GM18519 (cell line): ENCODE measurements at regions not wholly inside any gene's neighbourhood (a gene's known extent, or its start where the extent isn't known, plus 50 kb on each side); places are given as distances from the start of the nearest gene placed in this dataset.

Source experiments
- ATAC-seq: cut with Tn5 transposase; IDR thresholded peaks from one replicate; pipeline ENCODE4 v1.9.1; 2021; ENCODE audit warnings: mild to moderate bottlenecking, moderate library complexity; ENCODE audit not compliant: unreplicated experiment, low FRiP score

DNA sequence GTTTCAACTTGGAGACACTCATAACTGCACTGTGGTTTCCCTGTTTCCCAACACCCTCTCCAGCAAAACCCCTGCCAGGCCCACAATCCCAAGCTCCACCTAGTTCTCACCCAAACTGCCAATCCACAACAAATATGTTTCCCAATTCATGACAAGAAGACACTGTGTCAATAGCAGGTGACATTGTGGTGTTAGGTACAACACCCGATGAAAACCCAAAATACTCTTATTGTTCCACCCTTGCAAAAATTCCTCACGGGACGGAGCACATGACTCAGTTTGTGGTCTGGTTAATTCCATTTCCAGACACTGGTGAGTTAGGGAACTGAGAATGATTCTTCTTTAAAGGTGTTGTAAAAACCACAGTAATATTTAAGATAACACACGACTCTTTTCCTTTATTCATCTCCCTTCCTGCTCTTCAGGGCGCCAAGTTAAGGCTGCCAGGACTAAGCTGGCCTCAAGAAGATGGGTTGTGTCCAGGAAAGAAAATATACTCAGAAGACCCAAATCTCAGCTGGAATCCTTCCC, 735.5 kb downstream of the MED13L start:
- ATAC-seq = no peak

DNA sequence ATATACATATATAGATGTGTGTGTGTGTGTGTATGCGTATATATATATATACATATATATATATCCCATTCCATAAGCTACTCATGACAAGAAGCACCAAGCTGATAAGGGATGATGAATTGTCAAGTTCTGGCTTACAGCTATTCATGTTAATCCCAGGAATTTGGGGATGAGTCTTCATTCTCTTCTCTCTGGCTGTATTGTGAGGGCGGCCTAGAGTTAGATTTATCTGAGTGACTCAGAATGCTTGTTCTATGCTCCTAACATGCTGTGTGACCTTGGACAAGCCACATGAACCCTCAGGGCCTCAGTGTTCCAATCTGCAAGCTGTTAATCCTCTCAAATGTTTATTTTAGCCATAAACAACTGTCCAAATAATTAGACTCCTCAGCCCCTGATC, 749.0 kb downstream of the MED13L start:
- ATAC-seq = no peak

DNA sequence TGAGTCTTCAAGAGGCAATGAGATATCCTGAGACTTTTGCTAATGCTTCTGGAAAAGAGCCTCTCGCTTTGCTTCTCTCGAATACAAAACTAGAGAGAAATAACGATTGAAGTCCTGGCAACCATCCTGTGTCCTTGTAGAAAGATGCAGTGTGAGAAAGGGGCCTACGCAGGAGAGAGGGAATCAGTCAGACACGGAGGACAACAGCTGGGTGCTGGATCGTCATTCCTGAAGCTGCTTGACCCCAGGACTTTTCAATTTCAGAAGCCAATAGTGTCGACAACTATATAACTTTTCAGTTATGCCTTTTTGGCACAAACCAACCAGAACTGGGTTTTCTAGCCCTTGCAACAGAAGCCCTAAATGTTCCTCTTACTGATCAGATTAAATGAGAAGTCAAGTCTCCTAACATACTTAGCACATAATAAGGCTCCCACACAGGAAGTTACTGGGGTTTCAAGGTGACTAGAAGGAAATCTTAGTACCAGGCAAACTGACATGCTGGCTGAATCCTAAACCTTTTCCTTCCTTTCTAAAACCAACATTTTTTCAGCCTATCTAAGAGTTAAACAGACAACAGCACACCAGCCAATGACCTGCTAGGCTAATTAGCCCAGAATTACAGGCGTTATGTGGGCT, 755.6 kb downstream of the MED13L start:
- no peak for ATAC-seq

DNA sequence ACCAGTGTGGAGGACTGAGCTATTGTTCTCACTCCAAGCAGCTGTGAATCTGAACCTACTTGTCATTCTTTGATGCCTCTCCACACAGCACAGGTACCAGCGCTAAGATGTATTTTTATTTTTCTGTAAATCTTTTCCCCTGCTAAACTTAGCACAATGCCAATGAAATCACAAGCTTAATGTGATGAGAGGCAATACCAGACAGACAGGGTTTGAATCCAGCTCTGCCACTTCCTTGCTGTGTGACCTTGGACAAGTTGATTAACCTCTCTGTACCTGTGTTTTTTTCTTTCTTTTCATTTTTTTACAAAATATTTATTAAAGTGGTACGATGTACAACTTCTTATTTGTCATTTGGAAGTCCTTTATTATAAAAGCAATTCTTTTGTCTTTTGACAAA, 757.6 kb downstream of the MED13L start:
- no peak for ATAC-seq

DNA sequence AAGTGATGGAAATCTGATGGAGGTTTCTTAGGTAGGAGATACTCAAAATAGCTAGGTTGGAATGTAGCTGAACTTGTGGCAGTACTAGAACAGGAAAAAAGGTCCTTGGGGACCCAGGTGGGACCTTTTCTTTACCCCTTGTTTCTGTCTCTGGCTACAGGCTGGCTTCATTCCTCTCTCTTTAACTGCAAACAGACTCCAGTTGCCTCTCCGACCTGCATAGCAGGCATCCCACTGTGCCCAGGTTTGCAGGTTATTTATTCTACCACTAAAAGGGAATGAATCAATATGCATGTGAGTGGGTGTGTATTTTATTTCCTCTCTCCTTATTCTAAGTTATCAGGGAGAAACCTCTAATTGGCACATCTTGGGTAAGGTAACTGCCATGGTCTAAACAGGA, 758.1 kb downstream of the MED13L start:
- no peak for ATAC-seq

DNA sequence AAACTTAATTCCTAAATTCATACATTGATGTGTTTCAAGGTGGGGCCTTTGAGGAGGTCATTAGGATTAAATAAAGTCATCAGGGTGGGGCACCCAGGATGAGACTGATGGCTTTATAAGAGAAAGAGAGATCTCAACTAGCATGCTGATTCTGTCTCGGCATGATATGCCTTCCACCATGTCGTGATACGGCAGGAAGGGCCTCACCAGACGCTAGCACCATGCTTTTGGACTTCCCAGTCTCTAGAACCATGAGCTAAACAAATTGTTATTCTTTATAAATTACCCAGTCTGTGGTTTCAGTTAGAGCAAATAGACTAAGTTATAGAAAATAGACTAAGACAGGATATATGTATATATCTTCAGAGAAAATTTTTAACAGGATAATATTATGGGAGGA, 759.6 kb downstream of the MED13L start:
- ATAC-seq = no peak

DNA sequence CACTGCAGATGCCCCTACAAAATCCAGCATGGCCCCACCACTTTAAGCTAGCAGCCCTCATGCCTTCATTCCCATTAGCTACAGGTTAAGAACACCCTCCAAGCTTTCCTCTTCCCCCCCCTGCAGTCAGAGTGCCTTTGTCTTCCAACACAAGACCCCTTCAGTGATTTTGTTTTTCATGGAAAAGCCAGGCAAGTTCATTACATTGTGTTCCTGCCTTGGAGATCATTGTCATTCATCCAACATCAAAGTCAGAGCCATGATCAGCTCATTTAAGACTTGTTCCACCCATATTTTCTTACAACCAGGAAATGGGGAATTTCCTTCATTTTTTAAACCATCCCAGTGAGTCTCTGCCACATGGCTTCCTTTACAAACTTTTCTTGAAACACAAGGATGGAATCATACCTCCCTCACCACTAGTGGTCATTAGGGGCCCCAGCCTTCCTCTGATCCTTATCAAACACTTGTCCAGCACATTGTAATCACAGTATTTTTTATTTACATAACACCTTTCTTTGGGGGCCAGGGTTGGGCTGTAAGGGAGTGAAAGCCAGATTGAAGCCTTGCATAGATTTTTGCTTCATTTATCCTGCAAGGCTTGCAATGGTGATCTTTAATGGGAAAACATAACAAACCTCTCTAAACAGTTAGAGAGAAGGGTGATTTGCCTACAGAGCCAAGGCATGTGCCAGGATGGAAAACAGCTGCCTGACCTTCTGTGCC, 765.3 kb downstream of the MED13L start:
- no peak for ATAC-seq

DNA sequence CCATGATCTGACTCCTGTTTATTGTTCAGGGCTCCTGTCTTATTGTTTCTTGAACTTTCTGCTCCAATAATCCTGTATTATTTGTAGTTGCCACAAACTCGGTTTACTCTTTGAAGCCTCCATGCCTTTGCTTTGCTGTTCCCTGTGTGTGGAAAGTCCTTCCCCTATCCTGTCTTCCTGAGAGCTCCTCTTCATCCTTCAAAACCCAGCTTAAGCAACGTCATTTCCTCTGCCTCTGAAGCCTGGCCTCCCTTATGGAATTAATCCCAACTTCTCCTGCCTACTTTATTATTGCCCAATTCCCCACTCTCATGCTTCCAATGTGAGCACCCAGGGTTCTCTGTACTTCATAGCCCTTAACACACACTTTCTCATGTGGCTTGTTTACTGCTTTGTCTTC, 766.2 kb downstream of the MED13L start:
- no peak for ATAC-seq

DNA sequence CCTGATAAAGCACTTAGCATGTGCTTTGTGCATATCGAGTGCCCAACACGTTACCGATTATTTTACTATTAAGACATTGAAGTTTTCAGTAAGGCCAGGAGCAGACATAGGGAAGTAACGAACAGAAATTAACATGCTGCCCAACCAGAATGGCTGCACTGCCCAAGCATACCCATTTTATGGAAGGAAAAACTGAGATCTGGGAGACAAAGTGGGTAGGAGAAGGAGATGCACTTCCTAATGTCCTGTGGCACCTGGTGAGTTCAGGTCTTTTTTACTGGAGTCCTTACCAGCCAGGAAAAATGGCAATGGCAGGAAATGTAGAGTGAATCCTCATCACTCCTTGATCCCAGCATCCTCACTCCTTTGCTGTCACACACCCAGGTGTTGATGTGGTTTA, 768.5 kb downstream of the MED13L start:
- no peak for ATAC-seq

DNA sequence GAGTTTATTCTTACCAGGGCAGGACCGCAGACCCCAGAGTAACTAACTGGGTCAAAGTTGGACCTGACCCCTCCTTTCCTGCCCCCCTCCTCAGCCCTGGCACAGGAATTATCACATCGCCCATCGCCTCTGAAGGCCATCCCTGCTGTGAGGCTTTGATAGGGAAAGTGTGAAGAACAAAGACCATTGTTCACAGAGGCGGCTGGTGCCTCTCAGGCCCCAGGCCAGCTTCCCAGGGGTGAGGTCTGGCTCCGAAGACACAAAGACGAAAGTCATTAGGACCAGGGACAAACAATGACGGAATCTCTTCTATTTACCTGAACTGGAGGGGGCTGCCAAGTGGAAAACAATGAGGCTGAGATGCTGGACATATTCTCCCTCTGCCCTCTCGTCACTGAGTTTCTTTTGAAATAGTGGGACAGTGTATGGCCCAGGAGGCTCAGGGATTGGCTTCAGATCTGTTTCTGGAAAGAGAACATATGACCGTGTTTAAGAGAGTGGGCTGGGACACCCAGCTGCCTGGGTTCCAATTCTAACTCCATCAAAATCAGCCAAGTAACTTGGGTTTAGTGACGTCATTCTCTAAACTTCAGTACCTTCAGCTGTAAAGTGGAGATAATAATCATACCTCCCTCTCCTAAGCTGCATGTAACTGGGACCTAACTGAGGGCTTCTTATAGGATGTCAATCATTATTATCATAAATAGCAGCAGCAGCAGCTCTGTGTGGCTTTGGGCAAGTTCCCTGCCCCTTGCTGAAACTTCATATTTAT, 769.4 kb downstream of the MED13L start:
- no peak for ATAC-seq

DNA sequence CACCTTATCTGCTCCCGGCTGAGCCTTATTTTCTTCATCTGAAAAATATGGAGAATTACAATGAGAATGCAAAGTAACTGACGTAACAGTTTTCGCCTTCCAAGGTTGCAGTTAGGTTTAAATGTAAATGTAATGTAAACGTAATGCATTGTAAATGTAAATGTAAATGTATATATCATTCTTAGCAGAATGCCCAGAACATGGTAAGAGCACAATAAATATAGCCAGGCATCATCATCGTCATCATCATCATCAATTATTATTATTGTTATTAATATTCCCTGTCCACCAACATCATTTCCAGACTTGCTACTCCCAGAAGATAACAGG, 770.0 kb downstream of the MED13L start:
- ATAC-seq = no peak

DNA sequence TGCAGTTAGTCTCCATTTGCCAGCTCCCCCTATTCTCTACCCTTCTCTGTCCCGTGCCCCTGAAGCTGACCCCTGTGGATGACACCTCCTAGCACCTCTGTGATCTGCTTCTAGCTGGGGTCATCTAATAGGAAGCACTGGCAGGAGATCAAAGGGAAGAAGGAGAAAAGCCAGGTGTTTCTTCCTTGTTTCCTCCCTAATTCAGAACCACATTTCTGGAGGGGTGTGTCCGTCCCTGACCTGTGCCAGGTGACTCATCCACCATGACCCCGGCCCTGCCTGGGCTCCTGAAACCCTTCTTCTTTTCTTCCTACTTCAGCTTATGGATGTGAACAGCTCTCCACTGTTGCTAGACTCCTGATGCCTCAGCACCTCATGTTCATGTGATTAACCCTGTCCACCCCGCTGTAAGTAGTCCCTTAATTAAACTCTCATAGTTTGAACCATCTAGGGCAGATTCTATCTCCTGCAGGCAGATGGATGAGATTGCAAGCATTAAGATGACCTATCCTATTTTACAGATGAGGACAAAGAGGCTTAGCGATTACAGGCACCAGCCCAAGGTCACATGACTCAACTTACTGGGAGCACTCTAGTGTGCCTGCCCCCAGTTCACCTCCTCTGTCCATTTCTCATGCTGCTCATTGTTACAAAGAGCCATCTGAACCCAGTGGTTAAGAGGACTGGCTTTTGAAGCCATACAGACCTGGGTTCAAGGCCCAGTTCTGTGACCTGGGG, 770.5 kb downstream of the MED13L start:
- no peak for ATAC-seq

DNA sequence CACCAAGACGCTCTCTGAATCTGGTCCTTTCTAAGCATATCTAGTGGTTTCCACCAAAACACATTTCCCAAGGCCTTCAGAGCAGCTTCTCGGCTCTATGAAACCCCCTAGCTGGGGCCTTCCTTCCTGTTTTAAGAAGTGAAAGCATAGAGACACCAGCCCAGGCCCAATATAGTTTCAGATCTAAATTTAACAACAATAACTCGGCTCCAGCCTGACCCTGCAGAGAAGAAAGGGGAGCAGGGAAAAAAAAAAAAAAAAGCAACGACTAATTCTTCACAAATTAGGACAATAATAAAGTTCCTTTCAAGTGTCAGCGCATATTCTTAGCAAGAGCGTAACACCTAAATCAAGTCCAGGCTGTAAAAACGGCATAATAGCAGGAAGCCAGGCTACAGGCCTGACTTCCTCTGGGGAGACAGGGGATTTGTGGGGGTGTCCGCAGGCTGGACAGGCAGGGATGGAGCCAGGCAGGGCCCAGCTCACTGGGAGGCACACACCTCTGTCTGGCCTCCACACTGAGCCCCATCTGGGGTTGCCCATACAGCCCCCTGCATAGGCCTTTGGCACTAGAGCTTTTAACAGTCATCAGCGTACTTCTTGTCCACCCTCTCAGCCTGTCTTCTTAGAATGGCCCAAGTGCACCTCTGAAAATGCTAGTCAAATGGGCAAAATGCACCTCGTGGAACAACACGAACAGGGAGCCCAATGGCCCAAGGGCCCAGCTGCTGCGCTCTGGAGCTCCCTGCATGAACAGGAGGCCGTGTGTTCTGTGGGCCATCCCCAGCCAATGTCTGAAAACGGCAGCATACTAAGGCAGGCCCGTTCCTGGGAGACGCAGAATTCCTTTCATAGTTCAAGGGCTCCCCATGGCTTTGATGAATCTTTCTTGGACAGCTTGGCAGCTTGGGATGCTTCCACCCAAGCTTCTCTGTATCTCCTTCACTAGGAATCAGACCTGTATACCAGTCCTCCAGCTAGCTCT, 772.9 kb downstream of the MED13L start:
- ATAC-seq = peak; percentile 70

DNA sequence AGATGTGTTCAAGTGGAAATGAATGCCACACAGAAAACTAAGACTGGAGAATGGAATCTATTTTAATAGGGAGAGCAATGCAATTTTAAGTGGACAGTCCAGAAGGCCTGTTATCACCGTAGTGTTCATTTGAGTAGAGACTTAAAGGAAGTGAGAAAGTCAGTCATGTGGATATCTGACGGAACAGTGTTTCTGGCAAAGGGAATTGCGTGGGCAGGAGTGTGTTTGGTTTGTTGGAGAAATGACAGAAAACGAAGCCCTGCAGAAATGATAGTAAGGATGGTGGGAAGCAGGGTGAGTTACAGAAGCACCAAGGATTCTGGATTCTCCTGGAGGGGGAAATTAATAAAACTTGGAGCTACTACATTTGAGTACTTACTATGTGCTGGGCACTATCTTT, 776.6 kb downstream of the MED13L start:
- ATAC-seq = no peak

DNA sequence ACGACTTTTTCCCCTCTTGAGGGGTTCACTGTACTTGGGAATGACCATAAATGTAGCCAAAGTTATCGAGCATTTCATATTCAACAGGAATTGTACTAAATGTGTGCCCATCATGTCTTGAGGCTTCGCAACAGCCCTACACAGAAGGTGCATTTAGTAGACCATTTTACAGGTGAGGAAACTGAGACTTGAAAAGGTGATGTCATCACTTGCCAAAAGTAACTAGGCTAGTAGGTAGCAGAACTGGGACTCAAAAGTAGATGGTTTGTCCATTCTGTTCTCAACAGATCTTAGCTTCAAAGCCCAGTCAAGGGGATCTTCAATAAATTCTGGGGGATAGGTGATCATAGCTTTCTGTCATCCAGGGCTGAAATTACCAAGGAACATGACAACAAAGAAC, 782.2 kb downstream of the MED13L start:
- ATAC-seq = no peak

DNA sequence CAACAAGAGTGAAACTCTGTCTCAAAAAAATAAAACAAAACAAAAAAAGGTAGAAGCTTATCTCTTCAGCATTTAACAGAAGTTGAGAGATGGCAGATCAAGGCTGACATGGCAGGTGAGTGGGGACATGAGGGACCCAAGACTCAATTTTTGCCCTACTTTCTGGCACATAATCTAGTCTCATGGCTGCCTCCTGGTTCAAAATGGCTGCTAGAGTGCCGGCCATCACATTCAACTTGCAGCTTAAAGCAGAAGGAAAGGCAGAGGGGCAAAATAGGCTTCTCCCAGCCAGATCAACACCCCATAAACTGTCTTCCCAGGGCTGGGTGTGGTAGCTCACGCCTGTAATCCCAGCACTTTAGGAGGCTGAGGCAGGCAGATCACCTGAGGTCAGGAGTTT, 784.9 kb downstream of the MED13L start:
- no peak for ATAC-seq

DNA sequence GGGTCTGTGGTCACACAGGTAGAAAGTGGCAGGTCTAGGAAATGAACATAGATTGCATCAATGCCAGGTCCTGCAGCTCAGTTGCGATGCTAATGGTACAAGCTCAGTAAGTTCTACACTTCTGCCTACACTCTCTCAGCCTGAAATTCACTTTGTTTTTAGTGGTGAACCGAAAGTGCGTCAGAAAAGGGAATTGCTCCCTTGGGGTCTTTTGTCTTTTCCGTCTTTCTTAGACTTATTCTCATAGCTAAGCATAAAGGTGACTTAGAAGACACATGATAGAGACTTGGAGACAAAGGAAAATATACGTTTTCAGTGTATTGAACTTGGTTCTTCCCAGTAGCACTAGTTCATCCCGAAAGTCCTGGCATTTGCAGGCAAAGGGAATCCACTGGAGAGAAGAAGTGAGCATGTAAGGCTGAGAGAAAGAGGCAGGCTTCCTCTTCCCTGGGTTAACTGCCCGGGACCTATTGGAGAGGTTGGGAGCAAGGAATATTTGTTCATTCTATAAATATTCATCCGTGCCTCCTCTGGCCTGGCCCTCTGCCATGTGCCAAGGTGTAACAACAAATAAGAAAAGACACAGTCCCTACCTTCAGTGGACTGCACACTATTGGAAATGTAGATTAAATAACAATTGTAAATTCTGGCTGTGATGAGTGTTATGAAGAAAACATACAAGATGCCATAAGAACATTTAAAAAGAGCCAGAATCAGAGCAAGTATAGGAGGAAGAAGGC, 785.8 kb downstream of the MED13L start:
- no peak for ATAC-seq

DNA sequence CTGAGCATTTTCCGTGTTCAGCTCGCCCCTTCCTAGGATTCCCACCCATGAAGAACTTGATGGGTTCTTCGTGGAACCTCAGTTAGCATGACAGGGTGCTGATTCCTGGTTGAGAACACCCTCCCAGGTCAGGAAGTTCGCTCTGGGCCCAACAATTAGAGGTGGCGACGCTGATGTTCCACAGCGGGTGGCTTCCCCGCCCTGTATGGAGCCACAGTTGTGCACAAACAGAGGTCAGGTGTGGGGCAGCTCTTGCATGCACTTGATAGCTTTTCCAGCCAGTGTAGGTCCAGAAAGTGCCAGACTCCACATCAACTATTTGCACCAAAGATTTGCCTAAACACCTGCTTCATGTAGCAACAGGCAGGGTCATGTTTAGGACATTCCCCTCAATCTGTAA, 788.2 kb downstream of the MED13L start:
- no peak for ATAC-seq

DNA sequence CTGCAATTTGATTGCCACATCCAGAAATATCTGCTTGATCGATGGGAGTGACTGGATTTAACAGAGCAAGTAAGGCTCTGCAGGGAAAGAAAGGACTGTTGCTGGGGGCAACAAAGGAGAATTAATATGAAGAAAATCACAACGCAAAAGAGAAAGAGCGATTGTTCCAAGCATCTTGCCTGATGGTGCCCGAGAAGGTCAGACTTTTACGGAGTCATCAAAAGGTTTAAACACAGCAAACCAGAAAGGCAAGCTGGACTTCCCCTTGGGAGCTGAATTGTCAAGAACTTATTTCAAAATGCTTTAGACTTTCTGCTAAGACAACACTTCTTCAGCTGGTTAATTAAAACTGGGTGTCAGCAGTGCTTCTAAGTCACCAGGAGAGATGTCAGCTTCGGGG, 791.5 kb downstream of the MED13L start:
- no peak for ATAC-seq
